Neural cell (in vitro differentiated cells): ENCODE measurements at regions not wholly inside any gene's neighbourhood (a gene's known extent, or its start where the extent isn't known, plus 50 kb on each side); places are given as distances from the start of the nearest gene placed in this dataset.

Experiments used
- H2AFZ ChIP-seq: fragments of 200-600, 300-800 bp; sonication (generic), shearing (Covaris generic); 2 replicates; pipeline ENCODE4 v1.6.0; 2014; ENCODE audit warnings: low read depth, mild to moderate bottlenecking, antibody characterized with exemption, low read length, moderate library complexity
- H3F3A ChIP-seq: fragments of 200-600 bp; shearing (Covaris generic); 2 replicates; pipeline ENCODE4 v1.6.1; 2016; ENCODE audit warnings: mild to moderate bottlenecking, moderate library complexity, mixed read lengths, antibody characterized with exemption, low read length; ENCODE audit not compliant: insufficient read depth, poor library complexity, severe bottlenecking
- H3K27ac ChIP-seq: fragments of 200-600, 300-800 bp; sonication (generic), shearing (Covaris generic); 2 replicates; pipeline ENCODE4 v1.5.1; 2014; ENCODE audit warnings: mild to moderate bottlenecking, low read length, moderate library complexity
- H3K27me3 ChIP-seq: fragments of 300-800, 200-600 bp; sonication (generic), shearing (Covaris generic); 2 replicates; pipeline ENCODE4 v1.6.0; 2014; ENCODE audit warnings: mild to moderate bottlenecking, low read depth, low read length, moderate library complexity; ENCODE audit not compliant: insufficient read depth
- H3K36me3 ChIP-seq: fragments of 300-800, 200-600 bp; sonication (generic), shearing (Covaris generic); 2 replicates; pipeline ENCODE4 v1.5.1; 2014; ENCODE audit warnings: mild to moderate bottlenecking, antibody characterized with exemption, low read length, moderate library complexity; ENCODE audit not compliant: insufficient read depth
- H3K4me2 ChIP-seq: fragments of 300-800, 200-600 bp; sonication (generic), shearing (Covaris generic); 2 replicates; pipeline ENCODE4 v1.6.0; 2014; ENCODE audit warnings: mild to moderate bottlenecking, low read length
- H3K4me3 ChIP-seq: fragments of 300-800, 200-600 bp; sonication (generic), shearing (Covaris generic); 2 replicates; pipeline ENCODE4 v1.5.1; 2014; ENCODE audit warnings: mild to moderate bottlenecking, low read length, moderate library complexity
- H3K79me2 ChIP-seq: fragments of 200-600 bp; shearing (Covaris generic); replicated peaks from 2 replicates; pipeline ENCODE4 v1.6.0; 2014; ENCODE audit warnings: mild to moderate bottlenecking, low read length, moderate library complexity; ENCODE audit not compliant: insufficient read depth
- H3K9ac ChIP-seq: fragments of 300-800, 200-600 bp; sonication (generic), shearing (Covaris generic); 2 replicates; pipeline ENCODE4 v1.6.1; 2016; ENCODE audit warnings: mild to moderate bottlenecking, low read length, mixed read lengths
- H3K9me2 ChIP-seq: fragments of 200-600 bp; shearing (Covaris generic); 2 replicates; pipeline ENCODE4 v1.6.1; 2016; ENCODE audit warnings: mild to moderate bottlenecking, low read length, mixed read lengths; ENCODE audit not compliant: insufficient read depth
- H3K9me3 ChIP-seq: fragments of 200-600, 300-800 bp; sonication (generic), shearing (Covaris generic); 2 replicates; pipeline ENCODE4 v1.6.1; 2016; ENCODE audit warnings: mild to moderate bottlenecking, mixed run types, low read length, moderate library complexity, mixed read lengths
- H4K20me1 ChIP-seq: fragments of 200-600 bp; shearing (Covaris generic); 2 replicates; pipeline ENCODE4 v1.6.1; 2016; ENCODE audit warnings: mild to moderate bottlenecking, mixed run types; ENCODE audit not compliant: insufficient read depth
- CTCF ChIP-seq: fragments of 450-650 bp; IDR thresholded peaks from 2 replicates; pipeline ENCODE4 v1.5.1; 2014; ENCODE audit warnings: antibody characterized with exemption, mild to moderate bottlenecking, moderate library complexity; ENCODE audit not compliant: poor library complexity, severe bottlenecking
- EZH2 ChIP-seq: fragments of 200-600, 300-800 bp; shearing (Covaris generic), sonication (generic); IDR thresholded peaks from 2 replicates; pipeline ENCODE4 v1.6.1; 2014; ENCODE audit warnings: antibody characterized with exemption, low read length, borderline replicate concordance, mild to moderate bottlenecking; ENCODE audit not compliant: insufficient read depth, poor library complexity, severe bottlenecking
- MXI1 ChIP-seq: fragments of 450-650 bp; conservative IDR thresholded peaks from 2 replicates; pipeline ENCODE4 v1.6.1; 2014; ENCODE audit warnings: antibody characterized with exemption, mild to moderate bottlenecking; ENCODE audit not compliant: poor library complexity, severe bottlenecking
- POLR2AphosphoS5 ChIP-seq: IDR thresholded peaks from 2 replicates; pipeline ENCODE4 v1.6.1; 2012
- RAD21 ChIP-seq: fragments of 450-650 bp; conservative IDR thresholded peaks from 2 replicates; pipeline ENCODE4 v1.6.1; 2014; ENCODE audit warnings: antibody characterized with exemption, mild to moderate bottlenecking, moderate library complexity
- REST ChIP-seq: IDR thresholded peaks from 2 replicates; pipeline ENCODE4 v1.6.1; 2012; ENCODE audit warnings: borderline replicate concordance
- SMC3 ChIP-seq: fragments of 450-650 bp; conservative IDR thresholded peaks from 2 replicates; pipeline ENCODE4 v1.6.1; 2014; ENCODE audit warnings: antibody characterized with exemption, mild to moderate bottlenecking, moderate library complexity; ENCODE audit not compliant: poor library complexity
- TAF1 ChIP-seq: IDR thresholded peaks from 2 replicates; pipeline ENCODE4 v1.6.1; 2012; ENCODE audit warnings: low read depth

- TF ChIP-seq EZH2 (no peak), RAD21 (peak; percentile 89), SMC3 (peak; percentile 94), POLR2AphosphoS5 (no peak), TAF1 (no peak), MXI1 (no peak), CTCF (peak; percentile 83)
- no peak overlapping the region for H3K9ac ChIP-seq
- no peaks in the 10 kb centered on the region for H3K36me3 ChIP-seq
- H3K9me3 ChIP-seq: peaks cover 3% of the 10 kb centered on the region
- H3F3A ChIP-seq: no peaks in the 10 kb centered on the region
- no peak overlapping the region for H3K4me2 ChIP-seq
- no peak overlapping the region for H2AFZ ChIP-seq
- no peaks in the 10 kb centered on the region for H3K9me2 ChIP-seq
- H3K27me3 ChIP-seq: peaks cover 5% of the 10 kb centered on the region
- H3K79me2 ChIP-seq: no peaks in the 10 kb centered on the region
- no peak overlapping the region for H3K27ac ChIP-seq
- H3K4me3 ChIP-seq: no peak overlapping the region
- H4K20me1 ChIP-seq: no peaks in the 10 kb centered on the region
These were observed 173.6 kb downstream of the IRF8 start for GRCh38 chr16:86072328-86073102.

- H2AFZ ChIP-seq: no peak overlapping the region
- H3K79me2 ChIP-seq: no peaks in the 10 kb centered on the region
- no peaks in the 10 kb centered on the region for H3K9me2 ChIP-seq
- H3K4me3 ChIP-seq: no peak overlapping the region
- no peaks in the 10 kb centered on the region for H3F3A ChIP-seq
- no peaks in the 10 kb centered on the region for H4K20me1 ChIP-seq
- peaks cover 3% of the 10 kb centered on the region for H3K9me3 ChIP-seq
- no peaks in the 10 kb centered on the region for H3K36me3 ChIP-seq
- TF ChIP-seq SMC3: peak; percentile 11
- TF ChIP-seq REST: no peak
- no peak for TF ChIP-seq RAD21
- peaks cover 5% of the 10 kb centered on the region for H3K27me3 ChIP-seq
- no peak overlapping the region for H3K27ac ChIP-seq
- H3K9ac ChIP-seq: no peak overlapping the region
- no peak overlapping the region for H3K4me2 ChIP-seq
These were observed 174.2 kb downstream of the IRF8 start for GRCh38 chr16:86073103-86073625.
